Endothelial cell of umbilical vein (primary cell): ENCODE measurements at regions not wholly inside any gene's neighbourhood (a gene's known extent, or its start where the extent isn't known, plus 50 kb on each side); places are given as distances from the start of the nearest gene placed in this dataset.

Source experiments
- BruUV-seq: library from RNA; stranded (reverse); fragments of 400-500 nt; replicated peaks from 2 replicates; lab custom pipeline; 2021; lab: Mats Ljungman, UMichigan
- CTCF ChIA-PET: fragments of 300-600, 350-600 bp; sonication (Branson Sonifier 250); formaldehyde crosslinking; loops from one replicate; lab custom pipeline; 2021; ENCODE audit warnings: antibody characterized with exemption, inconsistent platforms; lab: Charles Lee
- POLR2A ChIA-PET: fragments of 300-600, 350-600 bp; sonication (Branson Sonifier 250); formaldehyde crosslinking; loops from one replicate; lab custom pipeline; 2021; ENCODE audit warnings: antibody characterized with exemption, inconsistent platforms; lab: Charles Lee
- DNase-seq: peaks from one replicate; pipeline ENCODE4 v3.0.0-alpha.2; 2011; ENCODE audit warnings: low read depth, low spot score
- FAIRE-seq: peaks from 2 replicates; lab custom pipeline; 2011; peaks lifted over from hg19 to GRCh38; lab: Jason Lieb, UNC
- H2AFZ ChIP-seq: 2 replicates; pipeline ENCODE4 v1.6.0; 2012; ENCODE audit warnings: low read depth, low read length, control low read depth, inconsistent platforms
- H3K27ac ChIP-seq: 2 replicates; pipeline ENCODE4 v1.5.1; 2011; ENCODE audit warnings: low read depth, mild to moderate bottlenecking, control low read depth, low read length, moderate library complexity; ENCODE audit not compliant: insufficient read depth
- H3K27me3 ChIP-seq, 2 experiments: 2 replicates each; pipeline versions ENCODE4 v1.6.0 to v1.6.1; 2011; ENCODE audit warnings: low read length in 2 of 2, mixed read lengths in 1 of 2; ENCODE audit not compliant: control insufficient read depth in 2 of 2, insufficient read depth in 2 of 2
- H3K36me3 ChIP-seq, 2 experiments: 2 replicates in 1 of 2; 3 replicates in 1 of 2; pipeline ENCODE4 v1.5.1; 2011; ENCODE audit warnings: low read length in 2 of 2, mild to moderate bottlenecking in 1 of 2, moderate library complexity in 1 of 2; ENCODE audit not compliant: control insufficient read depth in 2 of 2, insufficient read depth in 2 of 2; ENCODE audit errors: extremely low read depth in 1 of 2
- H3K4me1 ChIP-seq: 3 replicates; pipeline ENCODE4 v1.5.1; 2011; ENCODE audit warnings: mild to moderate bottlenecking, low read length; ENCODE audit not compliant: control insufficient read depth, insufficient read depth; ENCODE audit errors: extremely low read depth
- H3K4me2 ChIP-seq: 2 replicates; pipeline ENCODE4 v1.6.1; 2011; ENCODE audit warnings: low read length, control low read depth, mixed read lengths; ENCODE audit not compliant: insufficient read depth
- H3K4me3 ChIP-seq, 3 experiments: fragments of 200-600 bp in 1 of 3; sonication (generic), shearing (Covaris generic) in 1 of 3; replicated peaks in 1 of 3; 2 replicates each; pipeline ENCODE4 v1.5.1; 2011 to 2016; ENCODE audit warnings: control low read depth in 3 of 3, low read length in 3 of 3, mild to moderate bottlenecking in 2 of 3, inconsistent platforms in 1 of 3, low read depth in 1 of 3, moderate library complexity in 1 of 3; ENCODE audit not compliant: insufficient read depth in 1 of 3
- H3K79me2 ChIP-seq: 2 replicates; pipeline ENCODE4 v1.6.0; 2012; ENCODE audit warnings: low read length, inconsistent platforms; ENCODE audit not compliant: control insufficient read depth, insufficient read depth
- H3K9ac ChIP-seq: replicated peaks from 2 replicates; pipeline ENCODE3; 2011; ENCODE audit warnings: low read length, control low read depth; ENCODE audit not compliant: insufficient read depth; ENCODE audit errors: extremely low read depth
- H3K9me1 ChIP-seq: replicated peaks from 3 replicates; pipeline ENCODE4 v1.6.0; 2011; ENCODE audit warnings: mild to moderate bottlenecking, low read length; ENCODE audit not compliant: control insufficient read depth, insufficient read depth; ENCODE audit errors: extremely low read depth
- H3K9me3 ChIP-seq: replicated peaks from 2 replicates; pipeline ENCODE4 v1.5.1; 2012; ENCODE audit warnings: low read length, inconsistent platforms; ENCODE audit not compliant: control insufficient read depth, insufficient read depth
- H4K20me1 ChIP-seq: replicated peaks from 2 replicates; pipeline ENCODE3; 2011; ENCODE audit warnings: mild to moderate bottlenecking, low read length; ENCODE audit not compliant: control insufficient read depth, insufficient read depth; ENCODE audit errors: extremely low read depth
- EZH2 ChIP-seq: IDR thresholded peaks from 2 replicates; pipeline ENCODE4 v1.6.1; 2012; ENCODE audit warnings: borderline replicate concordance, low read depth, mild to moderate bottlenecking, moderate library complexity, low read length, inconsistent platforms; ENCODE audit not compliant: severe bottlenecking
- FOS ChIP-seq: IDR thresholded peaks from 2 replicates; pipeline ENCODE4 v1.6.1; 2011; ENCODE audit warnings: mild to moderate bottlenecking, low read length, moderate library complexity, borderline replicate concordance; ENCODE audit not compliant: insufficient read depth
- GATA2 ChIP-seq: IDR thresholded peaks from 2 replicates; pipeline ENCODE4 v1.7.0; 2011; ENCODE audit warnings: low read depth, mild to moderate bottlenecking, moderate library complexity, mixed read lengths, low read length; ENCODE audit not compliant: insufficient read length, insufficient read depth
- JUN ChIP-seq: IDR thresholded peaks from 2 replicates; pipeline ENCODE4 v1.6.1; 2011; ENCODE audit warnings: borderline replicate concordance, low read depth; ENCODE audit not compliant: insufficient read length, insufficient read depth
- MYC ChIP-seq: IDR thresholded peaks from one replicate; pipeline ENCODE4 v1.6.1; 2011; ENCODE audit warnings: mild to moderate bottlenecking, low read depth, low read length
- POLR2A ChIP-seq: IDR thresholded peaks from 2 replicates; pipeline ENCODE4 v1.6.1; 2012; ENCODE audit warnings: low read depth, mild to moderate bottlenecking, control low read depth, low read length
- POLR2AphosphoS5 ChIP-seq: IDR thresholded peaks from 2 replicates; pipeline ENCODE4 v1.6.1; 2012; ENCODE audit warnings: low read depth, mild to moderate bottlenecking, control low read depth, low read length, moderate library complexity; ENCODE audit not compliant: insufficient read depth
- dilution Hi-C: fragments of 300-500 bp; cut with MboI; formaldehyde crosslinking; loops from one replicate; pipeline ENCODE4 v1.15.0; 2019; ENCODE audit warnings: low sequenced_read_pairs; ENCODE audit not compliant: extremely low pct_ligation_motif_present
- intact Hi-C: fragments of 100-400 bp; cut with micrococcal nuclease; formaldehyde crosslinking; loops from one replicate; pipeline ENCODE4 v1.10.0; 2022
- TF ChIP-seq, protein P1 (sequence below): IDR thresholded peaks from 2 replicates; pipeline ENCODE4 v1.6.1; 2011; ENCODE audit not compliant: insufficient read depth, insufficient read length
- TF ChIP-seq, protein P2 (sequence below), 2 donors: IDR thresholded peaks; 1 replicate in 1 of 2; 2 replicates in 1 of 2; pipeline ENCODE4 v1.5.1; 2011; ENCODE audit warnings: low read length in 2 of 2, mild to moderate bottlenecking in 2 of 2, moderate library complexity in 2 of 2, control low read depth in 1 of 2, inconsistent platforms in 1 of 2, low read depth in 1 of 2; ENCODE audit not compliant: insufficient read depth in 1 of 2; ENCODE audit errors: extremely low read depth in 1 of 2

DNA sequence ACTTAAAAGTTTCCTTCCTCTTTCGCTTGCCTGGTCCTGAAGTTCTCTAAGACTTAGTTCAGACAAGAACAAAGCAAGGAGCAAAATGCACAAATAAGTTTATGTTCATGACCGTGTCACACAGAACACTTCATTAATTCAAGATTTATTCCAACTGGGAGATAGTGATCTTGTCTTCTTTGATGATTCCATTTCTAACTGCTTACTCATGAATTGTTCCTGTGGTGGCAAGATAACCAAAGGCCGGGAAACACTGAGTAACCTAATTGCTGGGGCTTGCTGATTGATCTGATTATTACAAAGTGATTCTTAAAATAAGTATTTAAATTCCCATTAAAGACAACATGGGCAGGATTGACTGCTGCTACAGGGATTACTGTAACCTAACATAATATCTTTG lies 1462.9 kb upstream of the RAG2 start:
- no peaks in the 10 kb centered on the region for H3K79me2 ChIP-seq
- no peak overlapping the region for H3K4me2 ChIP-seq
- intact Hi-C loops (no loop called here), dilution Hi-C loops (no loop called here)
- no peak for FAIRE-seq
- H3K9me3 ChIP-seq, result no peaks in the 10 kb centered on the region
- H2AFZ ChIP-seq, result no peak overlapping the region
- BruUV-seq, result no TSS peak
- ChIA-PET POLR2A (no interaction called here), CTCF (no interaction called here)
- TF ChIP-seq POLR2AphosphoS5 (no peak), EZH2 (no peak), MYC (no peak), GATA2 (peak; percentile 71), JUN (no peak), FOS (peak; percentile 6), POLR2A (no peak)
- TF ChIP-seq, protein P1, sequence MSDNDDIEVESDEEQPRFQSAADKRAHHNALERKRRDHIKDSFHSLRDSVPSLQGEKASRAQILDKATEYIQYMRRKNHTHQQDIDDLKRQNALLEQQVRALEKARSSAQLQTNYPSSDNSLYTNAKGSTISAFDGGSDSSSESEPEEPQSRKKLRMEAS, result no peak
- TF ChIP-seq, protein P2, sequence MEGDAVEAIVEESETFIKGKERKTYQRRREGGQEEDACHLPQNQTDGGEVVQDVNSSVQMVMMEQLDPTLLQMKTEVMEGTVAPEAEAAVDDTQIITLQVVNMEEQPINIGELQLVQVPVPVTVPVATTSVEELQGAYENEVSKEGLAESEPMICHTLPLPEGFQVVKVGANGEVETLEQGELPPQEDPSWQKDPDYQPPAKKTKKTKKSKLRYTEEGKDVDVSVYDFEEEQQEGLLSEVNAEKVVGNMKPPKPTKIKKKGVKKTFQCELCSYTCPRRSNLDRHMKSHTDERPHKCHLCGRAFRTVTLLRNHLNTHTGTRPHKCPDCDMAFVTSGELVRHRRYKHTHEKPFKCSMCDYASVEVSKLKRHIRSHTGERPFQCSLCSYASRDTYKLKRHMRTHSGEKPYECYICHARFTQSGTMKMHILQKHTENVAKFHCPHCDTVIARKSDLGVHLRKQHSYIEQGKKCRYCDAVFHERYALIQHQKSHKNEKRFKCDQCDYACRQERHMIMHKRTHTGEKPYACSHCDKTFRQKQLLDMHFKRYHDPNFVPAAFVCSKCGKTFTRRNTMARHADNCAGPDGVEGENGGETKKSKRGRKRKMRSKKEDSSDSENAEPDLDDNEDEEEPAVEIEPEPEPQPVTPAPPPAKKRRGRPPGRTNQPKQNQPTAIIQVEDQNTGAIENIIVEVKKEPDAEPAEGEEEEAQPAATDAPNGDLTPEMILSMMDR (IDR thresholded peaks at IDR 0.05; ENCODE audit: extremely low read depth in 1 of 2, insufficient read depth in 1 of 2, low read depth in 1 of 2, low read length in 2 of 2), result no peak
- no peak overlapping the region for H3K9ac ChIP-seq
- no peaks in the 10 kb centered on the region for H3K27me3 ChIP-seq
- H3K4me1 ChIP-seq, result no peaks in the 10 kb centered on the region
- H3K36me3 ChIP-seq, result no peaks in the 10 kb centered on the region
- no peaks in the 10 kb centered on the region for H4K20me1 ChIP-seq
- DNase-seq, result peak; percentile 41
- no peak overlapping the region for H3K4me3 ChIP-seq
- H3K9me1 ChIP-seq, result no peaks in the 10 kb centered on the region
- H3K27ac ChIP-seq, result no peak overlapping the region
